Chondrocyte (in vitro differentiated cells): ENCODE measurements at regions not wholly inside any gene's neighbourhood (a gene's known extent, or its start where the extent isn't known, plus 50 kb on each side); places are given as distances from the start of the nearest gene placed in this dataset.

Experiments
- DNase-seq: peaks from one replicate; pipeline ENCODE4 v3.0.0; 2021; ENCODE audit warnings: mixed read lengths, low spot score
- H3K27ac Mint-ChIP-seq: one replicate; pipeline ENCODE4 v1.8.0; 2021; ENCODE audit warnings: mild to moderate bottlenecking, moderate library complexity, mixed read lengths; ENCODE audit not compliant: unreplicated experiment
- H3K27me3 Mint-ChIP-seq: 2 replicates; pipeline ENCODE4 v1.8.0; 2021; ENCODE audit warnings: low read depth, mixed read lengths
- H3K36me3 Mint-ChIP-seq: 2 replicates; pipeline ENCODE4 v1.8.0; 2021; ENCODE audit warnings: low read depth, mixed read lengths
- H3K4me1 Mint-ChIP-seq: 2 replicates; pipeline ENCODE4 v1.8.0; 2021; ENCODE audit warnings: low read depth, mild to moderate bottlenecking, mixed read lengths
- H3K4me3 Mint-ChIP-seq: one replicate; pipeline ENCODE4 v1.8.0; 2021; ENCODE audit warnings: mild to moderate bottlenecking, moderate library complexity, mixed read lengths; ENCODE audit not compliant: unreplicated experiment
- H3K9me3 Mint-ChIP-seq: 2 replicates; pipeline ENCODE4 v1.8.0; 2021; ENCODE audit warnings: low read depth, mixed read lengths
- CTCF ChIP-seq: fragments of 200-600 bp; sonication (generic); IDR thresholded peaks from 2 replicates; pipeline ENCODE4 v1.5.0; 2021; ENCODE audit warnings: antibody characterized with exemption, mild to moderate bottlenecking, moderate library complexity

DNA sequence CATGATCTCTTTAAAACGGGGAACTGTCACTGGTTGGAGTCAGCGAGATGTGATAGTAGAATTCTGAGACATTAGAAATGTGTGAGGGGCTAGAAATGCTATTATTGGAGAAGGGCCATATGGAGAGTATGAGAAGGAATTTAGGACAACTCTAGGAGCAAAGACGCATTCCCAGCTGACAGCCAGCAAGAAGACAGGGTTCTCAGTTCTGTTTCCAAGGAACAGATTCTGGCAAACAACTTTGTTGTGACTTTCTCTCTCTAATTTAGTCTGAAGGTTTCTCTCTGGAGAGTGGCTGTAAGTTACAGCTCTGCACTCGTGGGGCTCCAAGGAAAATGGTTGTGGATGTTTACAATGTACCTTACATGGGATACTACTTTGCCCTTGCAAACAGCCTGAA is 876.3 kb downstream of the FAM181B start:
- peaks cover 11% of the 10 kb centered on the region for H3K27me3 Mint-ChIP-seq
- H3K27ac Mint-ChIP-seq, result no peak overlapping the region
- H3K4me3 Mint-ChIP-seq, result no peak overlapping the region
- no peak for DNase-seq
- H3K4me1 Mint-ChIP-seq, result no peaks in the 10 kb centered on the region
- H3K36me3 Mint-ChIP-seq, result no peaks in the 10 kb centered on the region
- no peak for TF ChIP-seq CTCF
- H3K9me3 Mint-ChIP-seq, result no peaks in the 10 kb centered on the region

- Mint-ChIP-seq H3K9me3 (no peaks in the 10 kb centered on the region), H3K4me1 (no peaks in the 10 kb centered on the region), H3K4me3 (no peak overlapping the region), H3K36me3 (no peaks in the 10 kb centered on the region), H3K27me3 (peaks cover 14% of the 10 kb centered on the region), H3K27ac (no peak overlapping the region)
- TF ChIP-seq CTCF, result no peak
- no peak for DNase-seq
These were observed 879.9 kb downstream of the FAM181B start for GRCh38 chr11:81853791-81854190.

GRCh38 chr11:81852896-81853295 is 880.8 kb downstream of the FAM181B start:
- Mint-ChIP-seq H3K9me3 (no peaks in the 10 kb centered on the region), H3K4me1 (no peaks in the 10 kb centered on the region), H3K36me3 (no peaks in the 10 kb centered on the region), H3K4me3 (no peak overlapping the region), H3K27me3 (peaks cover 16% of the 10 kb centered on the region), H3K27ac (no peak overlapping the region)
- DNase-seq, result no peak
- no peak for TF ChIP-seq CTCF

DNA sequence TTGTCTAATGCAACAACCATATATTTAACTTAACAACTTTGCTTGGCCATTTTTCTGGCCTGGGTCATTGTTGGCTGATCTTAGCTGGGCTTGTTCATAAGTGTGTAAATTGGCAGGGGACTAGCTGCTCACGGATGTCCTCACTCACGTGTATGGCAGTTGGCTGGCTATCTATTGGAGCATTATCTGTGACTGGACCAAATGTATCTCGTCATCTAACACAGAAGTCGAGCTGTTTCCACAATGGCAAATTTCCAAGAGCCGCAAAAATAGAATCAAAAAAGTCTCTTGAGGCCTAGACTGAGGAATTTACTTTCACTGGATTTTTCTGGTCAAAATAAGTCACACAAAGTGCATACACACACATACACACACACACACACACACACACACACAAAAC is 893.3 kb downstream of the FAM181B start:
- Mint-ChIP-seq H3K27ac (no peak overlapping the region), H3K27me3 (peaks cover 4% of the 10 kb centered on the region), H3K9me3 (peaks cover 2% of the 10 kb centered on the region), H3K4me1 (no peaks in the 10 kb centered on the region), H3K4me3 (no peak overlapping the region), H3K36me3 (no peaks in the 10 kb centered on the region)
- DNase-seq, result no peak
- TF ChIP-seq CTCF, result no peak

DNA sequence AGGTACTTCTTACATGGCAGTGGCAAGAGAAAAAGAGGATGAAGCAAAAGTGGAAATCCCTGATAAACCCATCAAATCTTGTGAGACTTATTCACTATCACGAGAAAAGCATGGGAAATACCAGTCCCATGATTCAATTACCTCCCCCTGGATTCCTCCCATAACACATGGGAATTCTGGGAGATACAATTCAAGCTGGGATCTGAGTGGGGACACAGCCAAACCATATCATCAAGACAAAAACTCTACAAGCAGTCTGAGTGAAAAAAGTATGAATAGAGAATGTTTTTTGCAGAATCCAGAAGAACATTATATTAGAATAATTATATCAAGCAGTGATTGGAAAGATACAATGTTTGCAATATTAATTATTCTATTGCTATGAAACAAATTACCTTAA is 893.7 kb downstream of the FAM181B start:
- no peak for TF ChIP-seq CTCF
- Mint-ChIP-seq H3K36me3 (no peaks in the 10 kb centered on the region), H3K27me3 (peaks cover 4% of the 10 kb centered on the region), H3K4me1 (no peaks in the 10 kb centered on the region), H3K4me3 (no peak overlapping the region), H3K9me3 (peaks cover 2% of the 10 kb centered on the region), H3K27ac (no peak overlapping the region)
- DNase-seq, result no peak
